GM23248 (cell line): ENCODE measurements at regions not wholly inside any gene's neighbourhood (a gene's known extent, or its start where the extent isn't known, plus 50 kb on each side); places are given as distances from the start of the nearest gene placed in this dataset.

Source experiments
- EZH2 ChIP-seq: fragments of 200-600 bp; sonication (generic); IDR thresholded peaks from 2 replicates; pipeline ENCODE4 v1.6.1; 2018; ENCODE audit warnings: antibody characterized with exemption, mild to moderate bottlenecking; ENCODE audit not compliant: insufficient read depth, poor library complexity, severe bottlenecking
- EZH2phosphoT487 ChIP-seq: fragments of 200-600 bp; sonication (generic); IDR thresholded peaks from 2 replicates; pipeline ENCODE4 v1.6.1; 2018; ENCODE audit warnings: antibody characterized with exemption, moderate library complexity, mild to moderate bottlenecking, low read depth; ENCODE audit not compliant: insufficient read depth

DNA sequence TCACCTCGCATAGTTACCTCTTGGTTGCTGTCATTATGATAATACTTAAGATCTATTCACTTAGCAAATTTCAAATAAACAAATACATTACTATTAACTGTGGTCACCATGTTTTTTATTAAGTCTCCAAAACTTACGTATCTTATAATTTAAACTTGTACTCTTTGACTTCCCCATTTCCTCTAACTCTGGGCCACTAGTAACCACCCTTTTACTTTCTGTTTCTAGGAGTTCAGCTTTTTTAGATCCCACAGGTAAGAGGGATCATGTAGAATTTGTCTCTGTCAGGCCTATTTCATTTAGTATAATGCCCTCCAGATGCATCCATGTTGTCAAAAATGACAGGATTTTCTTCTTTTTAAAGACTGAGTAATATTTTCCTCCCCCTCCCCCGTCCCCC lies 212.4 kb upstream of the C11orf87 start:
- TF ChIP-seq EZH2 (no peak), EZH2phosphoT487 (no peak)
